Left ventricle myocardium inferior (tissue), 1 donor: ENCODE measurements at regions not wholly inside any gene's neighbourhood (a gene's known extent, or its start where the extent isn't known, plus 50 kb on each side); places are given as distances from the start of the nearest gene placed in this dataset.
"Not testable (repeated sequence)": the region's sequence is repeated elsewhere in the genome, so short reads cannot be mapped to it uniquely, and the experiment has no call there.

Experiments used
- DNase-seq: peaks from one replicate; pipeline ENCODE4 v3.0.0-alpha.2; 2020
- H3K27ac ChIP-seq: fragments of 200-600 bp; replicated peaks from 2 replicates; pipeline ENCODE4 v1.8.0; 2021
- H3K27me3 ChIP-seq: fragments of 200-600 bp; 2 replicates; pipeline ENCODE4 v1.8.0; 2021; ENCODE audit warnings: low read depth
- H3K36me3 ChIP-seq: fragments of 200-600 bp; 2 replicates; pipeline ENCODE4 v1.8.0; 2021
- H3K4me1 ChIP-seq: fragments of 200-600 bp; 2 replicates; pipeline ENCODE4 v1.8.0; 2021
- H3K4me3 ChIP-seq: fragments of 200-600 bp; 2 replicates; pipeline ENCODE4 v1.8.0; 2021; ENCODE audit warnings: mild to moderate bottlenecking, moderate library complexity
- H3K9me3 ChIP-seq: fragments of 200-600 bp; replicated peaks from 2 replicates; pipeline ENCODE4 v1.8.0; 2021
- intact Hi-C: fragments of 100-400 bp; cut with micrococcal nuclease; formaldehyde crosslinking; loops from one replicate; pipeline ENCODE4 v1.11.0; 2022
- TF ChIP-seq, protein P1 (sequence below): fragments of 200-600 bp; IDR thresholded peaks from 2 replicates; pipeline ENCODE4 v1.8.0; 2021; ENCODE audit warnings: antibody characterized with exemption, mild to moderate bottlenecking, borderline replicate concordance
- donor health status: DM: no; HTN: yes; CAD: no; lungs with severe emphysema.

DNA sequence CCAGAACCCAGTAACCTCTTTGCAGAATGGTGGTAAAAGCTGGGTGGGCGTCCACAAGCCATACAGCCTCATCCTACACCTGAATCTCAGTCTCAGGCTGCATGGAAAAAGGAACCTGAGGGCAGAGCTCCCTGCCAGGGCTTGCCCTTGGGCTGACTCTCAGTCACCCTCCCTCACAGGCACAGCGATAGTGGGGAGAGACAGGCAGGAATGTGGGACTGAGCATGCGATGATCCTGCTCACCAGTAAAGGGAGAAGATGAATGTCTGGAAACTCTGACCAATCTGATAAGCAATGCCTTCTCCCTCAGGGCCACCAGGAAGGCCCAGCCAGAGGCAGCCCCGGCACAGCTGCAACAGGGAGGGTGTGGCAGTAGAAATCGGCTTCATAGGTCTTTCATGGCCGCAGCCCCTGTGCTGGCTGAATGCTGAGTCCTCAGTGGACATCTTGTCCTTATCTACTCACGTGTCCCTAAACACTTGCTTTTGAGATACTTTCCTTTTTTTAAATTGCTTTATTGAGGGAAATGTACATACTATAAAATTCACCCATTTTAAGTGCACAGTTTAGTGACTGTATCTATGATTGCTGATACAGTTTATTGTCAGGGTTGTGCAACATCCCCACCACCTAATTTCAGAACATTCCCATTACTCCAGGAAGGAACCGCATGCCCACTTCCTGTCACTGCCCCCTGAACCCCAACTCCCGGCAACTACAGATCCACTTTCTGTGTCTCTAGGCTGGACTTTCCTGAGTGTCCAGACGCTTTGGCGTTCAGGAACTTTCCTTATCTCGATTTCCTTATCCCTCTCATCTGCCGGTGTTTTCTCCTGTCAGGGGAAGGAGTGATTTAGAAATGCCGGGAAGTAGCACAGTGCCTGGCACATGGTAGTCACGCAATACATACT lies 258.1 kb downstream of the PCNX1 start:
- TF ChIP-seq, protein P1, sequence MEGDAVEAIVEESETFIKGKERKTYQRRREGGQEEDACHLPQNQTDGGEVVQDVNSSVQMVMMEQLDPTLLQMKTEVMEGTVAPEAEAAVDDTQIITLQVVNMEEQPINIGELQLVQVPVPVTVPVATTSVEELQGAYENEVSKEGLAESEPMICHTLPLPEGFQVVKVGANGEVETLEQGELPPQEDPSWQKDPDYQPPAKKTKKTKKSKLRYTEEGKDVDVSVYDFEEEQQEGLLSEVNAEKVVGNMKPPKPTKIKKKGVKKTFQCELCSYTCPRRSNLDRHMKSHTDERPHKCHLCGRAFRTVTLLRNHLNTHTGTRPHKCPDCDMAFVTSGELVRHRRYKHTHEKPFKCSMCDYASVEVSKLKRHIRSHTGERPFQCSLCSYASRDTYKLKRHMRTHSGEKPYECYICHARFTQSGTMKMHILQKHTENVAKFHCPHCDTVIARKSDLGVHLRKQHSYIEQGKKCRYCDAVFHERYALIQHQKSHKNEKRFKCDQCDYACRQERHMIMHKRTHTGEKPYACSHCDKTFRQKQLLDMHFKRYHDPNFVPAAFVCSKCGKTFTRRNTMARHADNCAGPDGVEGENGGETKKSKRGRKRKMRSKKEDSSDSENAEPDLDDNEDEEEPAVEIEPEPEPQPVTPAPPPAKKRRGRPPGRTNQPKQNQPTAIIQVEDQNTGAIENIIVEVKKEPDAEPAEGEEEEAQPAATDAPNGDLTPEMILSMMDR, result no peak
- Histone ChIP-seq H3K4me1 (no peaks in the 10 kb centered on the region), H3K27me3 (peaks cover 13% of the 10 kb centered on the region), H3K27ac (no peak overlapping the region), H3K36me3 (no peaks in the 10 kb centered on the region), H3K9me3 (peaks cover 6% of the 10 kb centered on the region), H3K4me3 (no peak overlapping the region)
- no peak for DNase-seq
- intact Hi-C loops, result no loop called here

DNA sequence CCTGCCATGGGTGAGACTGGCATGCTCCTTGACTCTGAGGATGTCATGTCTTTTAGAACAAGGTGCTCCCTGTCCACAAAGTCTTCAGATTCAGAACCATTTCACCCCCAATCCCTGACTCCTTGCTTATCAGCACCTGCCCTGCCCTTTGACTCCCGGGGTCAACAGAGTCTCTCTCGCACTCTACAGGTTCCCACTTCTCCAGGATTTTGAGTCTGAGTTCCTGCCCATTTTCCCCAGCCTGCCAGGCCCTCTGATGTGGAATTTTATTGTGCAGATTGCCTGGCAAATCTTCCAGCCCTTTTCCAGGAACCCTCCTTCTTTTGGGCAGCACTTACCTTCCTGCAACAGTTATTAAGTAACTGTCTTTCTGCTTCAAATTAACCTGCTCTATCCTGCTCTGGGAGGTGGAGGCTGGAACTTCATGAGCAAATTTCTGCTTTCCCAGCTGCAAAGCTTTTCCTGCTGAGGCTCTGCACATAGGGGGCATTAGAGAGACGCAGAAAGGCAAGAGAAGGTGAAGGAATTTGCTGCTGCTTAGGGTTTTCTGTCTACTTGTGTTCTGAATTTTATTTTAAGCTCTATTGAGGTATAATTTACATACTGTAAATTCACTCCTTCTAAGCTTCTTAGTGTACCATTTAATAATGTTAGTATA lies 259.1 kb downstream of the PCNX1 start:
- Histone ChIP-seq H3K4me1 (no peaks in the 10 kb centered on the region), H3K27me3 (peaks cover 21% of the 10 kb centered on the region), H3K36me3 (no peaks in the 10 kb centered on the region), H3K27ac (no peak overlapping the region), H3K4me3 (no peak overlapping the region), H3K9me3 (no peaks in the 10 kb centered on the region)
- TF ChIP-seq, protein P1, result peak; percentile 58
- intact Hi-C loops, result no loop called here
- no peak for DNase-seq

DNA sequence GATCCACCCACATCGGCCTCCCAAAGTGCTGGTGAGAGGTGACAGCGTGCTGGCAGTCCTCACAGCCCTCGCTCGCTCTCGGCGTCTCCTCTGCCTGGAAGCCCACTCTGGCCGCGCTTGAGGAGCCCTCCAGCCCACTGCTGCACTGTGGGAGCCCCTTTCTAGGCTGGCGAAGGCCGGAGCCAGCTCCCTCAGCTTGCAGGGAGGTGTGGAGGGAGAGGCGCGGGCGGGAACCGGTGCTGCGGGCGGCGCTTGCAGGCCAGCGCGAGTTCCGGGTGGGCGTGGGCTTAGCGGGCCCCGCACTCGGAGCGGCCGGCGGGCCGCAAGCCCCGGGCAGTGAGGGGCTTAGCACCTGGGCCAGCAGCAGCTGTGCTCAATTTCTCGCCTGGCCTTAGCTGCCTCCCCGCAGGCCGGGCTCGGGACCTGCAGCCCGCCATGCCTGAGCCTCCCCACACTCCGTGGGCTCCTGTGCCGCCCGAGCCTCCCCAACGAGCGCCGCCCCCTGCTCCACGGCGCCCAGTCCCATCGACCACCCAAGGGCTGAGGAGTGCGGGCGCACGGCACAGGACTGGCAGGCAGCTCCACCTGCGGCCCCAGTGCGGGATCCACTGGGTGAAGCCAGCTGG lies 260.2 kb downstream of the PCNX1 start:
- H3K4me3 ChIP-seq, intact Hi-C loops, DNase-seq, H3K27ac ChIP-seq, H3K4me1 ChIP-seq, H3K36me3 ChIP-seq, H3K9me3 ChIP-seq: not testable (repeated sequence)
- peaks cover 30% of the 10 kb centered on the region for H3K27me3 ChIP-seq

DNA sequence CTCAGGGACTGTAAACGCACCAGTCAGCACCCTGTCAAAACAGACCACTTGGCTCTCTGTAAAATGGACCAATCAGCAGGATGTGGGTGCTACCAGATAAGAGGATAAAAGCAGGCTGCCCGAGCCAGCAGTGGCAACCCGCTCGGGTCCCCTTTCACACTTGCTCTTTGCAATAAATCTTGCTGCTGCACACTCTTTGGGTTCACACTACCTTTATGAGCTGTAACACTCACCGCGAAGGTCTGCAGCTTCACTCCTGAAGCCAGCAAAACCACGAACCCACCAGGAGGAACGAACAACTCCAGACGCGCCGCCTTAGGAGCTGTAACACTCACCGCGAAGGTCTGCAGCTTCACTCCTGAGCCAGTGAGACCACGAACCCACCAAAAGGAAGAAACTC lies 260.9 kb downstream of the PCNX1 start:
- intact Hi-C loops, H3K4me3 ChIP-seq, H3K27ac ChIP-seq, H3K9me3 ChIP-seq, DNase-seq, H3K36me3 ChIP-seq, H3K4me1 ChIP-seq: not testable (repeated sequence)
- peaks cover 30% of the 10 kb centered on the region for H3K27me3 ChIP-seq

- Histone ChIP-seq H3K36me3 (no peaks in the 10 kb centered on the region), H3K4me3 (no peak overlapping the region), H3K27ac (no peak overlapping the region), H3K27me3 (peaks cover 34% of the 10 kb centered on the region), H3K9me3 (no peaks in the 10 kb centered on the region), H3K4me1 (no peaks in the 10 kb centered on the region)
- intact Hi-C loops, result no loop called here
- TF ChIP-seq, protein P1, result no peak
- DNase-seq, result no peak
These were observed 261.5 kb downstream of the PCNX1 start for GRCh38 chr14:71168564-71169427.

- H3K27ac ChIP-seq, result no peak overlapping the region
- H3K27me3 ChIP-seq, result peaks cover 39% of the 10 kb centered on the region
- H3K9me3 ChIP-seq, result no peaks in the 10 kb centered on the region
- DNase-seq, result no peak
- H3K4me1 ChIP-seq, result no peaks in the 10 kb centered on the region
- no peaks in the 10 kb centered on the region for H3K36me3 ChIP-seq
- TF ChIP-seq, protein P1, result no peak
- intact Hi-C loops, result no loop called here
- H3K4me3 ChIP-seq, result no peak overlapping the region
These were observed 262.6 kb downstream of the PCNX1 start for GRCh38 chr14:71169861-71170260.
